ENCODE measurements at regions not wholly inside any gene's neighbourhood (a gene's known extent, or its start where the extent isn't known, plus 50 kb on each side); places are given as distances from the start of the nearest gene placed in this dataset.

DNA sequence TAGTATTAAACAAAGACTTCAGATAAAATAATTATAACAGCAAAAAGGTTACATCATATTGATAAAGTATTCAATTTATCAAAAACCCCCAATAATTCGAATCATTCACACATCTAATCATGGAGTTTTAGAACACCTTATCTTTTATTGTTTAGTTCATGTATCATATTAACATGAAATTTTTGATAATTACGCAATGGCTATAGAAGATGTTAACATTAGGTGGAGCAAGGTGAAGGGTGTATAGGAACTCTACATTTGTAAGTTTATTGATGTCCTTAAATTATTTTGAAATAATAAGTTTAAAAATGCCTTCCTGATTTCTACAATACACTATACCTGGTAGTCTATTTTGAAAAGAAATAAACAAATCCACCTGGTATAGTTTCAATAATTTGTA, 696.5 kb upstream of the BCHE start:
- TF ChIP-seq POLR2A (IDR thresholded peaks at IDR 0.05): no peak
- TF ChIP-seq, protein P1, sequence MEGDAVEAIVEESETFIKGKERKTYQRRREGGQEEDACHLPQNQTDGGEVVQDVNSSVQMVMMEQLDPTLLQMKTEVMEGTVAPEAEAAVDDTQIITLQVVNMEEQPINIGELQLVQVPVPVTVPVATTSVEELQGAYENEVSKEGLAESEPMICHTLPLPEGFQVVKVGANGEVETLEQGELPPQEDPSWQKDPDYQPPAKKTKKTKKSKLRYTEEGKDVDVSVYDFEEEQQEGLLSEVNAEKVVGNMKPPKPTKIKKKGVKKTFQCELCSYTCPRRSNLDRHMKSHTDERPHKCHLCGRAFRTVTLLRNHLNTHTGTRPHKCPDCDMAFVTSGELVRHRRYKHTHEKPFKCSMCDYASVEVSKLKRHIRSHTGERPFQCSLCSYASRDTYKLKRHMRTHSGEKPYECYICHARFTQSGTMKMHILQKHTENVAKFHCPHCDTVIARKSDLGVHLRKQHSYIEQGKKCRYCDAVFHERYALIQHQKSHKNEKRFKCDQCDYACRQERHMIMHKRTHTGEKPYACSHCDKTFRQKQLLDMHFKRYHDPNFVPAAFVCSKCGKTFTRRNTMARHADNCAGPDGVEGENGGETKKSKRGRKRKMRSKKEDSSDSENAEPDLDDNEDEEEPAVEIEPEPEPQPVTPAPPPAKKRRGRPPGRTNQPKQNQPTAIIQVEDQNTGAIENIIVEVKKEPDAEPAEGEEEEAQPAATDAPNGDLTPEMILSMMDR (IDR thresholded peaks at IDR 0.05): no peak

Data from prostate gland (tissue), 2 donors.